GM21423 (cell line): ENCODE measurements at regions not wholly inside any gene's neighbourhood (a gene's known extent, or its start where the extent isn't known, plus 50 kb on each side); places are given as distances from the start of the nearest gene placed in this dataset.

Source experiments
- ATAC-seq: cut with Tn5 transposase; IDR thresholded peaks from one replicate; pipeline ENCODE4 v1.9.1; 2021; ENCODE audit warnings: mild to moderate bottlenecking, moderate library complexity; ENCODE audit not compliant: unreplicated experiment

- ATAC-seq = no peak
Measured at GRCh38 chr12:25058012-25058411, 109.1 kb upstream of the BCAT1 start.

DNA sequence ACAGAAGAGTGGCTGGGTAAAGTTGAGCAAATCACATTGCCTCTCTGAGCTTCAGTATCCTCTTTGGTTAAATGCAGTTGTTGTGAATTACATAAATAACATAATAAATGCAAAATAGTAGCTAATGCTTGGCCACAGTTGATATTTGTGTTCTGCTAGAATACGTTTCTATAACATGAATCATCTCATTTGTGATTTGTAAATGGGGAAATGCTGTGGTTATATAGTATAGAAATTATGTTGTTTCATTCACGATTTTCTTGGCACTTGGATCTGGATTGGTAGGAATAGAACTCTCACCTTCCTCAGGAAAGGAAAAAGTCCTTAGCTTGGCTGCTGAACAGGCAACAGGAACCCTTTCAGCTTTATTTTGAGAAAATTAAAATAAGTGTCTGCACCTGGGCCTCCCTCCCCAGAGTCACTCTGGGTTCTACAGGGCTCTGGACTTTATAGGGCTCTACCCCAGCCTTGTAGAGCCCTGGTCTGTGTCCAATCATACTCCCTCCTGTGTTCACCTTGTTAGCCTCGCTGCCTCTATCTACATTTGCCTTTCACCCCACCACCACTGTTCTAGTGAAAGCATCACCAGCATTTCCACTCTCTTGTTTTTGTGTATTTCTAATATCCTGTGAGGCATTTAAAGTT, 107.7 kb upstream of the BCAT1 start:
- no peak for ATAC-seq

DNA sequence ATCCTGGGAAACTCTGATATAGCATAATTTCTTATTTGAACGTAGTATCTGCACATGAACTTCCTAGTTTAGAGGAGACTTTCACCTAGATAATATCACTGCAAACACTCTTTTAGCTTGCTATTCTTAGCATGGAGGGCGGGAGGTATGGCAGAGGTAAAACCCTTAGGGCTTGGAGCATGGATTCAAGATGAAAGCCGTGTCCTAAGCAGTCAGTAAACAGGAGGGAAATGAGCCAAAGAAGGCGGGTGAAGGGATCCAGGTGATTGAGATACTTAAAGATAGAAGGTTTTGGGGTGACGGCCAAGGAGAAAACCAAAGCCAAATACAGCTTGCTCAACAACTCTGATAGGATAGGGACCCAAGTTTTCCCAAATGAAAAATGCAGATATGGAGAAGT, 107.1 kb upstream of the BCAT1 start:
- no peak for ATAC-seq

- no peak for ATAC-seq
Measured at GRCh38 chr12:25054783-25055144, 105.9 kb upstream of the BCAT1 start.

DNA sequence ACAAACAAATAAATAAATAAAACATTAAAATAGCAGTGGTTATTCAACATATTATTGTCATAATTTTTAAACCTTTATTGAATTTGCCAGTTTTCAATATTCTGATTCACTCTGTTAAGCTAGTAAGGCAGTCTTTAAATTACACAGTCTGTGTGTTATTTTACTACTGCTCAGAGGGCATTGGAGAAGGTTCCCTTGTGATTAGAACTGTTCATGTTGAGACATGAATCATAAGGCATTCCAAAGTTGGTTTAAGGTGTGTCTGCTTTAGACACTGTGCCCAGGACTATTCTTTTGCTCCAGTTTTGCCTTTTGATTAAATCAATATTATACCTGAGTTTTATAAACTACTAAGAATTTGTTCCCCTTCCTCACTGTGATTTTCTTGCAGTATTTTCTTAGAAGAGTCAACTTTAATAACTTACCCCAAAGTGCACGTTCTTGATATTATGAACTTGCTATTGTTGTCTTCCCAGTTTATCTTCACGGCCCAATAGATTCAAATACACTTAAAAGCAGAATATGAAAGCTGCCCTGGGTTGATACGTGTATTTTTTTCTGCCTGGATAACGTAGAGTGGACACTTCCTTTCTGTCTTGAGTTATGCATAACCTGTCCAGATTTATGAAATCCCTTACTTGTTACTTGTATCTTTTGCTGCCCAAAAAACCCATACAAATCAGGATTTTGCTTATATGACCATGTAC, 105.3 kb upstream of the BCAT1 start:
- ATAC-seq = no peak

- no peak for ATAC-seq
Measured at GRCh38 chr12:25052914-25053211, 104.0 kb upstream of the BCAT1 start.

- ATAC-seq = peak; percentile 70
Measured at GRCh38 chr12:25052196-25052913, 103.5 kb upstream of the BCAT1 start.

DNA sequence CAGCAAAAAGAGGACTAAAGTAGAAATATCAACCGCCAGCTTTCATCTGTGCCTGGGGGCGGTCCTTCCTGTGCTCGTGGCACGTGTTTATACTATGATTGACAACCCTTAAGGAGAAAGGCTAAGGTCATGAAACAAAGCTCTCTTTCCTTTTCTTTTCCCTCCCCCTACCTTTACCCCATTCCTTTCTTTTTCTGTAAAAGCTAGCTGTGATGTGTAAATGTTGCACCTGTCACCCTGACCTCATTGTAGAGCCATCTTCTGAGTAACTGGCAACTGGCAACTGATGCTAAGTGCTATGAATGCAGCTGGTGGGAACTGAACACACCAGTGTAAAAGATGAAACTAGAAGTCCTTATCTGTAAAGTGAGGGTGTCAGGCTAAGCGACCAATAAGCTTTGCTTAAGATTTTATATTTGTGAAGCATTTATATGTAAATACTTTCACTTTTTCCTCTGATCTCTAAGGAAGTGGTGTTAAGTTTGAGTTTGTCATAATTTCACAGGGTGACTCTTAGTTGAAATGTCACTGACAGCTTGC, 102.8 kb upstream of the BCAT1 start:
- ATAC-seq = peak; percentile 60

- ATAC-seq = no peak
Measured at GRCh38 chr12:25051171-25051570, 102.3 kb upstream of the BCAT1 start.

GRCh38 chr12:25045869-25046268, 97.0 kb upstream of the BCAT1 start:
- no peak for ATAC-seq

- peak; percentile 62 for ATAC-seq
Measured at GRCh38 chr12:25041006-25041741, 92.3 kb upstream of the BCAT1 start.

DNA sequence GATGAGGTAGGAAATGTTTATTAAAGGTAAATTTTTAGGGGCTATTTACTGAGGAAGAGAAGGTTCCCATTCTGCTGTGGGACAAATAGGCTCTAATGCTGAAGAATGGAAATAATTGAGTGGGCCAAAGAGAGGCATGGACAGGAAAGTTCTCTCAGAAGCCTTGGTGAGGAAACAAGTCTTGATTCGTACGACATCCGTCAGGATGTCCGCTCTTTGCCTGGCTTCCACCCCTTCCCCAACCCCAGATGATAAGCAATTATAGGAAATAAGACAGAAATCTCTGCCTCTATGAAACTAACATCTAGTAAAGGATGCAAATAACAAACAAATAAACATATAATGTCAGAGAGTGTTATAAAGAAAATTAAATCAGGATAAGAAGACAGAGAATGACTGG, 91.7 kb upstream of the BCAT1 start:
- ATAC-seq = no peak

DNA sequence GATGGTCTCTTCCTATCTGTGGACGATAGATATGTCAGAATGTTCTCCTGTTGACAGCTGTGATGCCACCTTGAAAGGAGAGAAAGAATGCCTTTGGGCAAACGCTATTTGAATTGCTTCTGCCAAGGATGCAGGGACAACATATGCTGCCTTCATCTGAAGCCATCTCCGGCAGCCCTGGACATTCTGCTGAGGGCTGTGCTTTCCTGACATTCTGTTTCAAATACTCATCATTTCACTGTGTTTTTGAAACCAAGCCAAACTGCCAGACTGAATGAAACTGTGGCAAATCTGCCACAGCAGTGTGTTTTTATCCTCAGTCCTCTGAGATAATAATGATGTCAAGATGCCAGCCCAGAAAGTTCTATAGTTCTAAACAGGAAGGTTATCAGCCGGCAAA, 85.8 kb upstream of the BCAT1 start:
- ATAC-seq = no peak

DNA sequence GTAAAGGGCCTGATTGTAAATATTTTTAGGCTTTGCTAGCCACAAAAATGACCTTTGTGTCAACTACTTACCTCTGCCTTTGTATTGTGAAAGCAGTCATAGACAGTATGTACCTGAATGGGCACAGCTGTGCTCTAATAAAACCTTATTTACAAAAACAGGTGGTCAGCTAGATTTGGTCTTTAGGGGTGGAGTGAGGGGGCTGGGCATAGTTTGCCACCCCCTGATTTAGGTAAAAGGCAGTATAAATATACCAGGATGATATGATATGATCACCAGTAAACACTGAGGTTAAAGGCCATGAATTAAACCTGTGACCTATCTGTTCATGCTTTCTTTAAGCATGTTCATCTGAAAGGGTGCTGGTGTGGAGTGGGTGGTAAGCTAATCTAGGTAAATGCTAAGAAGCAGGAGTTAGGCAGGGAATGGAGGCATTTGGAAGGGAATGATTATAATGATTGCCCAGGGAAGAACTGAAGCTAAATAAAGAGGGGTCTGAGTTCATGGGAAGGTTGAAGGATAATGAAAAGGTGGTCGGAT, 77.1 kb upstream of the BCAT1 start:
- no peak for ATAC-seq

GRCh38 chr12:25025260-25025659, 76.4 kb upstream of the BCAT1 start:
- no peak for ATAC-seq

DNA sequence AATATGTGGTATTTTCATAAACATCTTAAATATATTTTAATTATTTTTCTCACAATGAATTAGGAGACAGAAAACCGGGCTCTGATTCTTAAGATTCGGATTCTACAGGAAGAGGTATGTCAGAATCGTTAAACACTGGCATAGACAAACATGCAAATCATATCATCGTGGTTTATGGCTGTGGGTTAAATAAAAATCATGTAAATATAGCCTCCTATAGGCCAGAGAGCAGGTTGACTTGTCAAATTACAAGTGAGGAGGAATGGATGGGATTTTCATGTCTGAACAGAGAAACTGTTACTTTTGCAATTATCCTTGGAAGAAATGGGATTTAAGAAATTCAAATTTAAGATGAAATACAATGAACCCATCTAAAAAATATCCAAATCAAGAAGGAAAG, 74.9 kb upstream of the BCAT1 start:
- no peak for ATAC-seq

DNA sequence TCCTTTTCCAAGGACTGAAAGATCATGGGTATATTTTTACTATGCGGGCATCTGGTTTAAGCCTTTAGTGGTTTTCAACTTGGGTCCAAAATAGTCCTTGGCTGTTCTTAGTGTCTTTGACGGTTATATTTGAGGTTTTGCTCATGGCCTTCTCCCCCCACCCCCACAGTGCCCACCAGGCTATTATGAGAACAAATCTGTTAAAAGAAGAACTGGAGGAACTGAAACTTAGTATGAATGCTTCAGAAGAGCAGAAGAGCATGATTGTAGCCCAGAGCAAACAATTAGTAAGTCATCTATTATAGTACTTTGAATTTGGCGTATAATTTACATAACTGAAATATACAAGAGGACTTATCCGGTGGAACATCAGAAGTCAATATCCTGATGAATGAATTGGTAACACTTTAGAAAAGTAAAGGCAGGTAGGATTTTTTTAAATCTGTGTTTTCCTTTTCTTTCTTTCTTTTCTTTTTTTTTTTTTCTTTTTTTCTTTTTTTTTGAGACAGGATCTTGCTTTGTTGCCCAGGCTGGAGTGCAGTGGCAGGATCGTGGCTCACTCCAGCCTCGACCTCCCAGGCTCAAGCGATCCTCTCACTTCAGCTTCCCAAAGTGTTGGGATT, 71.8 kb upstream of the BCAT1 start:
- peak; percentile 84 for ATAC-seq

DNA sequence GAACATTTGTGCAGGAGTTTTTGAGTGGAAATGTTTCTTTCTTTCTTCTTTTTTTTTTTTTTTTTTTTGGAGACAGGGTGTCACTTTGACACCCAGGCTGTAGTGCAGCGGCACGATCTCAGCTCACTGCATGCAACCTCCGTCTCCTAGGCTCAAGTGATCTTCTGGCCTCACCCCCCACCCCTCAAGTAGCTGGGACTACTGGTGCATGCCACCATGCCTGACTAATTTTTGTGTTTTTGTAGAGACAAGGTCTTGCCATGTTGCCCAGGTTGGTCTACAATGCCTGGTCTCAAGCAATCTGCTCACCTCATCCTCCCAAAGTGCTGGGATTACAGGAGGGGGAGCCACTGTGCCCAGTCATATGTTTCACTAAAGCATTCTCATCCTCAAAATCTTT, 69.2 kb upstream of the BCAT1 start:
- no peak for ATAC-seq

DNA sequence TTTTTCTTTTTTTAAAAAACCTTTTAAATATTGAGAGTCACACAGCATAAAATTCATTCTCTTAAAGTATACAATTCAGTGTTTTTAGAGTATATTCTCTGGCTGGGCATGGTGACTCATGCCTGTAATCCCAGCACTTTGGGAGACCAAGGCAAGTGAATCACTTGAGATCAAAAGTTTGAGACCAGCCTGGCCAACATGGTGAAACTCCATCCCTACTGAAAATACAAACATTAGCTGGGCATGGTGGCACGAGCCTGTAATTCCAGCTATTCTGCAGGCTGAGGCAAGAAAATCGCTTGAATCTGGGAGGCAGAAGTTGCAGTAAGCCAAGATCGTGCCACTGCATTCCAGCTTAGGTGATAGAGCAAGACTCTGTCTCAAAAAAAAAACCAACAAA, 68.4 kb upstream of the BCAT1 start:
- no peak for ATAC-seq

GRCh38 chr12:25014961-25015360, 66.1 kb upstream of the BCAT1 start:
- ATAC-seq = no peak

DNA sequence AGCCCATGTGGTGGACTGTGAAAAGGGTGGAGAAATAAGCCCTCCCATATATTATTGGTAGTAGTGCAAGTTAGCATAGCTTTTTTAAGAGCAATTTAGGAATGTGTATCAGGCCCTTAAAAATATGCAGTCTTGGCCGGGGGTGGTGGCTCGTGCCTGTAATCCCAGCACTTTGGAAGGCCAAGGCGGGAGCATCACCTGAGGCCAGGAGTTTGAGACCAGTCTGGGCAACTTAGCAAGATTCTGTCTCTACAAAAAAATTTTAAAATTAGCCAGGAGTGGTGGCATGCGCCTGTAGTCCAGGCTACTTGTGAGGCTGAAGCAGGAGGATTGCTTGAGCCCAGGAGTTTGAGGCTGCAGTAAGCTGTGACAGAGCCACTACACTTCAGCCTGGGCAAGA, 64.2 kb upstream of the BCAT1 start:
- no peak for ATAC-seq
